GM12891 (cell line): ENCODE measurements at regions not wholly inside any gene's neighbourhood (a gene's known extent, or its start where the extent isn't known, plus 50 kb on each side); places are given as distances from the start of the nearest gene placed in this dataset.

ENCODE experiments used
- PAX5 ChIP-seq: IDR thresholded peaks from 2 replicates; pipeline ENCODE4 v1.6.1; 2011; ENCODE audit warnings: low read length, moderate library complexity, mild to moderate bottlenecking; ENCODE audit not compliant: insufficient read depth, severe bottlenecking
- POLR2A ChIP-seq: IDR thresholded peaks from 2 replicates; pipeline ENCODE4 v1.6.1; 2011; ENCODE audit warnings: low read depth, low read length, control low read depth
- POLR2AphosphoS5 ChIP-seq: IDR thresholded peaks from 2 replicates; pipeline ENCODE4 v1.6.1; 2011; ENCODE audit warnings: low read depth, low read length, control low read depth
- POU2F2 ChIP-seq: IDR thresholded peaks from 2 replicates; pipeline ENCODE4 v1.6.1; 2011; ENCODE audit warnings: low read depth, mild to moderate bottlenecking, control low read depth, low read length, moderate library complexity
- SPI1 ChIP-seq: IDR thresholded peaks from 2 replicates; pipeline ENCODE4 v1.6.1; 2011; ENCODE audit warnings: low read depth, low read length, control low read depth
- TAF1 ChIP-seq: IDR thresholded peaks from 2 replicates; pipeline ENCODE4 v1.6.1; 2011; ENCODE audit warnings: low read depth, low read length, control low read depth

DNA sequence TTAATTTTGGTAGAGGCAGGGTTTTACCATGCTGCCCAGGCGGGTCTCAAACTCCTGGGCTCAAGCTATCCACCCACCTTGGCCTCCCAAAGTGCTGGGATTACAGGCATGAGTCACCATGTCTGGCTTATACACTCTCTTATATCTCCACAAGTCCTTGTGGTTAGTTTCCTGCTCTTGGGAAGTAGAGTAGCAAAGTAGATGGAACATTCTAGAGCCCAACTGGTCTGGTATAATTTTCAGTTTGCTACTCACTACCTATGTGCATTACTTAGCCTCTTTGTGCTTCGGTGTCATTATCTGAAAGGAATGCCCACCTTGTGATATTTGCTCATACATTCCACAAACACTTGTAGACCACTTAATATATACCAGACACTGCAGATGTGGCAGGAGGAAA is 96.6 kb upstream of the IPO9 start:
- TF ChIP-seq TAF1 = no peak
- TF ChIP-seq POLR2A = no peak
- TF ChIP-seq SPI1 = no peak
- no peak for TF ChIP-seq POLR2AphosphoS5
- TF ChIP-seq PAX5 = no peak
- no peak for TF ChIP-seq POU2F2
